ENCODE measurements at regions not wholly inside any gene's neighbourhood (a gene's known extent, or its start where the extent isn't known, plus 50 kb on each side); places are given as distances from the start of the nearest gene placed in this dataset.
"Not testable (repeated sequence)": the region's sequence is repeated elsewhere in the genome, so short reads cannot be mapped to it uniquely, and the experiment has no call there.

DNA sequence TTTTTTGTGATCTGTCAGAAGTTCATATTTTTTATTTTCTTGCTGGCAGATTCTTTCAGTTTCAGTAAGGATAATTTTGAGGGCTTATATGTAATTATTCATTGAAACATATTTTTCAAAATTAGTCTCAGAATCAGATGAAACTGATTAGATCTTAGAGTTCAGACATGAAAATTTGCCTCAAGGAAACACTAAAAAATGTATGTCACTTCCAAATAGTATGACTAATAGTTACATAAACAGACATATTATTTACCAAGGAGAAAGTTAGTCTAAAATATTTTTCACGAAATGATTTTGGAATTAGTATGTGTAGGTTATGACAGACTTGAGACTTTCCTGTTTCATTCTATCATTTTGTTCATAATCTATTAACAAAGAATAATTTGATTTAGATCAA is 628.6 kb downstream of the CCDC85A start:
- H3K27me3 ChIP-seq (replicated peaks; ENCODE audit: control insufficient read depth, insufficient read depth, low read length) = no peaks in the 10 kb centered on the region
- H3K36me3 ChIP-seq (ENCODE audit: control insufficient read depth, insufficient read depth, low read length) = no peaks in the 10 kb centered on the region
- H3K4me3 ChIP-seq (replicated peaks; ENCODE audit: low read depth, low read length) = no peak overlapping the region
- DNase-seq (ENCODE audit: extremely low read depth, insufficient read length) = no peak
- no peak for TF ChIP-seq CTCF (IDR thresholded peaks at IDR 0.05; ENCODE audit: insufficient read depth, low read length, poor library complexity, severe bottlenecking)

DNA sequence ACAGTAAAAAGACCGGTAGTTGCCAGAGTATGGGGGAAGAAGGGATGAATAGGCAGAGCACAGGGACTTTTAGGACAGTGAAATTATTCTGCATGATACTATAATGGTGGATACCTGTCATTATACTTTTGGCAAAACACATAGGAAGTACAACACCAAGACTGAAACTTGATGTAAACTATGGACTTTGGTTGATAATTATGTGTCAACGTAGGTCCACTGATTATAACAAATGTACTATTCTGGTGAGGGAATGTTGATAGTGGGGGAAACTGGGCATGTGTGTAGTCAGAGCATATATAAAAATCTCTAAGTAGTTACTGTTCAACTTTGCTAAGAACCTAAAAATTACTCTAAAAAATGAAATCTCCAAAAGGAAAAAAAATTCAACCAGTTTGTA is 629.7 kb downstream of the CCDC85A start:
- no peaks in the 10 kb centered on the region for H3K27me3 ChIP-seq (replicated peaks; ENCODE audit: control insufficient read depth, insufficient read depth, low read length)
- no peak overlapping the region for H3K4me3 ChIP-seq (replicated peaks; ENCODE audit: low read depth, low read length)
- no peak for TF ChIP-seq CTCF (IDR thresholded peaks at IDR 0.05; ENCODE audit: insufficient read depth, low read length, poor library complexity, severe bottlenecking)
- H3K36me3 ChIP-seq (ENCODE audit: control insufficient read depth, insufficient read depth, low read length) = no peaks in the 10 kb centered on the region
- DNase-seq (ENCODE audit: extremely low read depth, insufficient read length) = no peak

GRCh38 chr2:56816666-56817065 is 632.9 kb downstream of the CCDC85A start:
- no peak for DNase-seq (ENCODE audit: extremely low read depth, insufficient read length)
- Histone ChIP-seq H3K4me3 (replicated peaks; ENCODE audit: low read depth, low read length) (no peak overlapping the region), H3K36me3 (ENCODE audit: control insufficient read depth, insufficient read depth, low read length) (no peaks in the 10 kb centered on the region), H3K27me3 (replicated peaks; ENCODE audit: control insufficient read depth, insufficient read depth, low read length) (no peaks in the 10 kb centered on the region)
- TF ChIP-seq CTCF (IDR thresholded peaks at IDR 0.05; ENCODE audit: insufficient read depth, low read length, poor library complexity, severe bottlenecking) = no peak

- no peaks in the 10 kb centered on the region for H3K36me3 ChIP-seq (ENCODE audit: control insufficient read depth, insufficient read depth, low read length)
- H3K4me3 ChIP-seq (replicated peaks; ENCODE audit: low read depth, low read length) = no peak overlapping the region
- no peak for TF ChIP-seq CTCF (IDR thresholded peaks at IDR 0.05; ENCODE audit: insufficient read depth, low read length, poor library complexity, severe bottlenecking)
- DNase-seq (ENCODE audit: extremely low read depth, insufficient read length) = no peak
- no peaks in the 10 kb centered on the region for H3K27me3 ChIP-seq (replicated peaks; ENCODE audit: control insufficient read depth, insufficient read depth, low read length)
These were observed 648.0 kb downstream of the CCDC85A start for GRCh38 chr2:56831780-56832179.

DNA sequence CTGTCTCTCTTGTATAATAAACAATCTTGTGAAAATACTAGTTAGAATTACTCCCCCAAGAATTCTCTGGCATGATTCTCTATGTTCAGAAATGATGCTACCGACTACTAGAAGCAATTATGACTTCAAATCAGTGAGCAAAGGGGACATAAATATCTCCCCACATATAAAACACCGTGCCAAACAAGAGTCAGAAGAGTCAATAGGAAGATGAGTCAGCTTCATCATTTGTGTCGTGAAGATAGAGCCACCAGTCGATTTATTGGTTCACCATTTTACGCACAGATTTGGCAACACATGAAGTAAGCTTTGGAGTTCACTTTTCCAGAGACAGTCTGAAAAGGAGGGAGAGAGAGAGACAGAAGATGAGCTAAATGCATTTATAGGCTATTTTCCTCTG is 650.9 kb downstream of the CCDC85A start:
- Histone ChIP-seq H3K27me3 (replicated peaks; ENCODE audit: control insufficient read depth, insufficient read depth, low read length) (no peaks in the 10 kb centered on the region), H3K36me3 (ENCODE audit: control insufficient read depth, insufficient read depth, low read length) (no peaks in the 10 kb centered on the region), H3K4me3 (replicated peaks; ENCODE audit: low read depth, low read length) (no peak overlapping the region)
- no peak for DNase-seq (ENCODE audit: extremely low read depth, insufficient read length)
- no peak for TF ChIP-seq CTCF (IDR thresholded peaks at IDR 0.05; ENCODE audit: insufficient read depth, low read length, poor library complexity, severe bottlenecking)

GRCh38 chr2:56840009-56840408 is 656.2 kb downstream of the CCDC85A start:
- not testable (repeated sequence) for H3K36me3 ChIP-seq (ENCODE audit: control insufficient read depth, insufficient read depth, low read length); DNase-seq (ENCODE audit: extremely low read depth, insufficient read length); H3K27me3 ChIP-seq (replicated peaks; ENCODE audit: control insufficient read depth, insufficient read depth, low read length); H3K4me3 ChIP-seq (replicated peaks; ENCODE audit: low read depth, low read length)
